Stimulated activated CD4-positive, alpha-beta T cell treated with anti-CD3 and anti-CD28 coated beads, Interleukin-1b, Interleukin-23, amount 100 ng/mL, for 48 hours (primary cell): ENCODE measurements at regions not wholly inside any gene's neighbourhood (a gene's known extent, or its start where the extent isn't known, plus 50 kb on each side); places are given as distances from the start of the nearest gene placed in this dataset.
A peak's percentile ranks its signal among the peaks of the same experiment; 100 is the strongest.

Source experiments
- DNase-seq: peaks from one replicate; pipeline ENCODE4 v3.0.0-alpha.2; 2020

DNA sequence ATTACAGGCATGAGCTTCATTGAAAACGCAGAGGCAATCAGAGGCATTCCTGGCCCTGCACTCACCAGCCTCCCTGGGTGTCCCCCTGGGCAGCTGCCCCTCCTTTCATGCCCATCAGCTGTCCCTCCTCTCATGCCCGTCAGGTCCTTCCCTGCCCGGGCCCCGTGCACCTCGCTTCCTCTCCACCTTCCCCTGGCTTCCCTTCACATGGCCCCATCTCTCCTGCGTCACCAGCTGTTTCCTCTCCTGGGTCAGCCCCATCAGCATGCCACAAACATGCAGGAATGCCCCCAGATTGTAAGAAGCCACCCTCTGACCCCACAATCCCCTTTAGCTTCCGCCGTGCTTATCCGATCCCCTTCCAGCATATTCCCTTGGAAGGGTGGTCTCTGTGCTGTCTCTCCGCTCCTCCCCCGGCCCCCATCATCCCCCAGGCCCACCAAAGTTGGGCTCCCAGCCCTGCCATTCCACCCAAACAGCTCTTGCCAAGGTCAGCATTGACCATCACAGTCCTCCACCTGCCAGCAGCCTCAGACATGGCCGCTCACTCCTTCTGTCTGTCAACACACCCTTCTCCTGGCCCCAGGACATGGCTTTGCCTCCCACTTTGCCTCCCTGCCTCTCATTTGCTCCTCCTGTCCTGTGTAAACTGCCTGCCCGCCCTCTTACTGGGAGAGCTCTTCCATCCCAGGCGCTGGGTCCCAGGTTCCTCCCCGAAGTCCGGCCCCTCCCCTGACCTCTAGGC, 98.6 kb upstream of the IER5L start:
- DNase-seq, result no peak

DNA sequence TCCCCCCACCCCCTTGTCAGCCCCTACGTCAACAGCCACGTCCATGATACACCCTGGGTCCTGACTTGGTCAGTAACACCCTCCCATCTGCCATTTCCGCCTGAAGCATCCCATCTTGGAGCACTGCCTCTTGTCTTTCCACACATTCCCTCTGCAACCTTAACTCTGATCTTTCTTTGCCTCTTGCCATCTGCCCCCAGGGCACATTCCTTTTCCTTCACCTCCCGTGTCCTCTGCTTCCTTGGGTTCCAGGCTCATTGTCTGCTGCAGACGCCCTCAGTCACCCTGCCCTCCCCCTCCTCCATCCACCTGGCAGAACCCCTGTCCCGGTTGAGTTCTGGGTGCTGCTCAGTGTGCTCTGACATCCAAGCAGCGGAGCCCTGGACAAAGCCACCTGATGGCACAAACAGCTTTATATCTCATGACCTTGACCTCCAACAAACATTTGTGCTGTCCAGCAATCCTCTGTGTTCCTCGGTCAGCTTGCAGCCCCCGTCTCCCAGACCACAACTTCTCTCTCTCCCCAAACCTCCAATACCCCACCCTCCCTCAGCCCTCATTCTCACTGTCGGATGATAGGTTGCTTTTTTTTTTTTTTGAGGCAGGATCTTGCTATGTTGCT, 97.7 kb upstream of the IER5L start:
- no peak for DNase-seq

DNA sequence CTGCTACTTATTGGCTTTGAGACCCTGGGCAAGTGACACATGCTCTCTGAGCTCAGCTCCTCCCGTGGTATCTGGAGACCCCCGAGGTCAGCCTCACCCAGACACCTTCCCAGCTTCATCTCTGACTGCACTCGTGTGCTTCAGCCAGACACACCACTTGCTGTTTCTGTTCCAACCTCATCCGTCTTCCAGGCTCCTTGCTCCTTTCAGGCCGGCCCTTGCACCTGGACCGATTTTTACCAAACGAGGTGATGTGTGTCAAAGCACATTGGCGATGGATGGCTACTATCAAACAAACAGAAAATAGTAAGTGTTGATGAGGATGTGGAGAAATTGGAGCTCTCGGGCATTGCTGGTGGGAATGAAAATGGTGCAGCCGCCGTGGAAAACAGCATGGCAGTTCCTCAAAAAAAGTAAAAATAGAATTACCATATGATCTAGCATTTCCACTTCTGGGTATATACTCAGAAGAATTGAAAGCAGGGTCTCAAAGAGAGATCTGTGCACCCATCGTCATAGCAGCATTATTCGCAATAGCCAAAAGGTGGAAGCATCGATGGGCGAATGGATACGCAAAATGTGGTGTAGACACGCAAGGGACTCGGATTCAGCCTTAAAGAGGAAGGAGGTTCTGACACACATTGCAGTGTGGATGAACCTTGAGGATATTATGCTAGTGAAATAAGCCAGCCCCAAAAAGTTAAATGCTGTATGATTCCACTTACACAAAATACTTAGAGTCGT, 96.1 kb upstream of the IER5L start:
- no peak for DNase-seq

DNA sequence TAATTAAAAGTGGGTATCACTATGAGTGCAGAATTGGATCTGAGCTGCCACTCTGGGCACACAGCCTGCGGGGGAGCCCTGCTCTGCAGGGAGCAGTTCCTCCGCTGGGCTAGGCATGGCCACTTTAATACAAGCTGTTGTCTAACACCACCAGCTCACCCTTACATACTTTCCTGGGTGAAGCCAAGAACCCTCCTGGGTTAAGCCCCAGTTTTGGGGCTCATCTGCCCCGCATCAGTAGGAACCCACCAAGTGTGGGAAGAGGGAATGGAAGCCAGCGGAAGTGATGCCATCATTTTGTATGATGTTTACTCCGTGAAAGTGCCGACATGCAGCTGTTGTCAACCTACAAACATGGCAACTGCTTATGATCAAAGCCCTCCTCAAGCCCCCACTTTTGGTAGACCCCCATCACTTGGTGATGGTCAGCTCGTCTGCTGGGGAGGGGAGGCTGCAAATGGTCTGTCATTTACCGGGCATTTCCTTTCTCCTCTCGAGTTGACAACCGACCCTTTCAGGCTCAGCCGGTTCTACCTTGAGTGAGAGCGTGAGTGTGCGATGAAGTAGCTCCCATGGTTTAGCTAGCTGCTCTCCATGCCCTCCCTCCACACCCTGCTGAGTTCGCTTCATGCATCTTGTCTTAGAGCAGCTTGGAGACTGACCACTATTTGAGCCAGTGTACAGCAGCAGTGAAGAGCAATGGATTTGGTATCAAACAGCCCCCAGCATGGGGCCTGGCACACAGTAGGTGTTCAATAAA, 95.3 kb upstream of the IER5L start:
- no peak for DNase-seq

DNA sequence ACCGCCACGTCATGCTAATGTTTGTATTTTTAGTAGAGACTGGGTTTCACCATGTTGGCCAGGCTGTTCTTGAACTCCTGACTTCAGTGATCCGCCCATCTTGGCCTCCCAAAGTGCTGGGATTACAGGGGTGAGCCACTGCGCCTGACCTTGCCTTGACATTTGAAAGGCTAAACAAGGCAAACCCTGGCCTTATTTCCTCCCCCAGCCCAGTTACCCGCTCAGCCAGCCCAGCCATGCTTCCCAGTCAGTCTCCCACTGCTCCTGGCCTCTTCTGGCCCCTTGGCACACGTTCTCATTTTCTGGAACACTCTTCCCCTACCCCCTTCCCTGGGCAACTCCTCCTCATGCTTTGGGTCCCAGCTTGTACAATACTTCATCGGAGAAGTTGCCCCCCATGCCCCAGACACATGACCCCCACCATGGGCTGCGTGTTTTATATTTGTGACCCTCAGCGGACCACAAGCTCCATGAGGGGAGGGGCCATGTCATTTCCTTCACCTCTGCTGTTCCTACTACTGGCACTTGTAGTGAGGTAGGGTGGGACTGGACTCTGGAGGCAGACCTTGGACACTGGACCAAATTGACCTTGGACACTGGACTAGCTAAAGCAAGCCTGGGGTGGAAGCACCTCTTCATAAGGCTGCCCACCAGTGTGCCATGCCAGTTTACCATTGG, 94.4 kb upstream of the IER5L start:
- DNase-seq, result no peak

DNA sequence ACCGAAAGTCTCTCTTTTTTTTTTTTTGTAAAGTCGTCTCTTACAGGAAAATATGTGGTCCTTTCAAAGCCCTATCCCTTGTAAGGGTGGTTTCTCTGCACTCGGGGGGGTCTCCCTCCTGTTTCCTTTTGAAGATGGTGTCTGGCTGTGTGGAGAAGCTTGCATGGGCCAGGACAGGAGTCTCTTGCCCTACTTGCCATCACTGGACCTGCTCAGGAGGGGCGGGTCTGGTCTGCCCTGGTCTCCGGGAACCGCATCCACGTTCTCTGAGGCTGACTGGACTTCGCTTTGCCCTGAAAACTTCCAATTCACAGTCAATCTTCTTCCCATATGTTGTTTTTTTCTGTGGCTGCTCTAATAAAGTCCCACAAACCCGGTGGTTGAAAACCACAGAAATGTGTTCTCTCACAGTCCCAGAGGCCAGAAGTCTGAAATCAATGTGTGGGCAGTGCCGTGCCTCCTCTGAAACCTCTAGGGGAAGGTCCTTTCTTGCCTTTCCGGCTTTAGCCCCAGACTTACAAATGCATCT, 92.9 kb upstream of the IER5L start:
- DNase-seq, result no peak

DNA sequence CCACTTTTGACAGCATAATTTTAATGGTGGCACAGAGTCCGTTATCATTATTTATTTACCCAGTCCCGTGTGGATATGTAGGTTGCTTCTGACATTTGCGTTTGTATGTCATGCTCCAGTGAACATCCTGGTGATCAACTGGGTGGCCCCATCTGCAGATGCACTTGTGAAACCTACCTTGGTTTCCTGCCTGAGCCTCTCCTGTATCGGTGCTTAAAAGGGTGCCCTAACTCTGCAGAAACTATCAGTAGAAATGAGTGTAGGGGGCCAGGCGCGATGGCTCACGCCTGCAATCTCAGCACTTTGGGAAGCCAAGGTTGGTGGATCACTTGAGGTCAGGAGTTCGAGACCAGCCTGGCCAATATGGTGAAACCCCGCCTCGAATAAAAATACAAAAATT, 92.1 kb upstream of the IER5L start:
- peak; percentile 64 for DNase-seq

DNA sequence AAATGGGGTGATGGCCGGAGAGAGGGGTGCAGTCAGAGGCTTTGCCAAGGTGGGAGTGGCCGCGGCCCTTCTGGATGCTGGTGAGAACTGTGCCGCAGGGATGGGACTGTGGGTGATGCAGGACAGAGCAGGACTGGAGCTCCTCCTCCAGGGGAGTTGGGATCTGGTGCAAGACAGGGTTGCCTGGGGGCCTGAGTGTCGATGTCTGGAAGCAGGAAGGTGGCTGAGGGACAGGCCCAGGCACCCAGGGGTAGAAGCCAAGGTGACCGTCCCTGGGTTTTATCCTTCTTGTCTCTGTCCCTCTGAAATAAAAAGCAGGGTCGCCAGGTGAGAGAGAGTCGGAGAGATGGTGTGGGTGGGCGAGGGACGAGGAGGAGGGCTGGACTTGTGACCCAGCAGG, 89.1 kb upstream of the IER5L start:
- no peak for DNase-seq

DNA sequence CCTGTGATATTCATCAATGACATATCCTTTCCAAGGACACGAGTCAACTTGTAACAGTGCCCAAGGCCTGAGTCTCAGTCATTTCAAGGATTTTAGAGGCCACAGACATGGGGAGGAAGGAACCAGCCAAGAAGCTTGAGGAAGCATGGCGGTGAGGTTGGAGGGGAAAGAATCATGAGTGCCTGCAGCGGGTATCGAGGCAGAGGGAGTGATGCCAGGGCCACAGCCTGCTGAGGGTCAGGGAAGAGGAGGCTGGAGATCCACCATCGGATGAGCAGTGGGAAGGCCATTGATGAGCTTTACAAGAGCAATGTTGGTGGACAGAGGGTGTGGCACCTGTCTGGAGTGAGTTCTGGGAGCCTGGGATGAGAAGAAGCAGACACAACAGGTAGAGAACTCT, 88.5 kb upstream of the IER5L start:
- DNase-seq, result no peak

DNA sequence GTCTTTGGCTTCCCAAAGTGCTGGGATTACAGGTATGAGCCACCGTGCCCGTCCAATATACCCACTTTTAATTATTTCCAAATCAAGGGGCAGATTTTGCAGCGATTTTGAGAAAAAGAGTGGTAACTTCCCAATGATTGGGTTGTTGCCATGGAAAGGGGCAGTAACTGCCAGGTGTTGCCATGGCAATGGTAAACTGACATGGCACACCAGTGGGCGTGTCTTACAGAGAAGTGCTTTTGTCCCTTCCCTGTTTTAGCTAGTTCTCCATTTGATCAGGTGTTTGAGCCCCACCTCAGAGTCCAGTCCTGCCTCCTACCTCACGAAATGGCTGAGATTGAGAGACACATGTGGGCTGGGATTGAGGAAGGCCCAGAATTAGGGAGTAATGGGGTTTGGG, 86.3 kb upstream of the IER5L start:
- DNase-seq, result no peak

DNA sequence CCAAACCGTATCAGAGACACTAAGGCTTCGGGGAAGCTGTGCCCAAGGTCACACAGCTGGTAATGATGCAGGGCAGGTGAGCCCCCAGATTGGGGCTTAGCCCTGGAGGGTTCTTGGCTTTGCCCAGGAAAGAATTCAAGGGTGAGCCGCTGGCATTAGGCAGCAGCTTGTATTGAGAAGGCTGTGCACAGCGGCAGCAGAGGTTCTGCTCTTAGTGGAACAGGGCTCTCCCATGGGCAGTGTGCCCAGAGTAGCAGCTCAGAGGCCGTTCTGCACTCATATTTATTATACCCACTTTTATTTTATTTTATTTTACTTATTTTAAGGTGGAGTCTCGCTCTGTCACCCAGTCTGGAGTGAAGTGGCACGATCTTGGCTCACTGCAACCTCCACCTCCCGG, 85.8 kb upstream of the IER5L start:
- DNase-seq, result no peak

DNA sequence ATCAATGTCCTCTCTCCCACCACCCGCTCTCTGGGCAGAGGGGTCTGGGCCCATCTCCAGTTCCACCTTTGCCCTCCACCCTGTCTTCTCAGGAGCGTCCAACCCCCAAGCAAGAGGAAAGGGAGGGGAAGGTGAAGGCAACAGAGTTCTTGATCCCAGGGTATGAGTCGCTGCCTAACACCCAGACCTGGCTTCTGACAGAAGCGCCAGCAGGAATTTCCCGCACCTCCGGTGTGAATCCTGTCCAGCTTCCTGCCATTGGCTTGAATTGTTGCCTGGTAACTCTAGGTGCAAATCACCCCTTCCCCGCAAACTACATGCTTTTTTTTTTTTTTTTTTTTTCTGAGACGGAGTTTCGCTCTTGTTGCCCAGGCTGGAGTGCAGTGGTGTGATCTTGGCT, 84.2 kb upstream of the IER5L start:
- DNase-seq, result no peak

DNA sequence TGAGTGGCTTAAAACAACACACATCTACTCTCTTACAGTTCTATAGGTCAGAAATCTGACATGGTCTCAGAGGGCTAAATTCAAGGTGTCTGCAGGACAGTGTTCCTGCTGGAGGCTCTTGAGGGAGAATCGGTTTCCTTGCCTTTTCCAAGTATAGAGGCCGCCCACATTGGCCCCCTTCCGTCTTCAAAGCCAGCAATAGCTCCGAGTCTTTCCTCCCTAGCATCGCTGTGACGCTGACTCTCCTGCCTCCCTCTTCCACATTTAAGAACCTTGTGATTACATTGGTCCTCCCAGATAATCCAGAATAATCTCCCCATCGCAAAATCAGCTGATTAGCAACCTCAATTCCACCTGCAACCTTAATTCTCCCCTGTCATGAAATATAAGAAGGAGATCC, 81.3 kb upstream of the IER5L start:
- no peak for DNase-seq

DNA sequence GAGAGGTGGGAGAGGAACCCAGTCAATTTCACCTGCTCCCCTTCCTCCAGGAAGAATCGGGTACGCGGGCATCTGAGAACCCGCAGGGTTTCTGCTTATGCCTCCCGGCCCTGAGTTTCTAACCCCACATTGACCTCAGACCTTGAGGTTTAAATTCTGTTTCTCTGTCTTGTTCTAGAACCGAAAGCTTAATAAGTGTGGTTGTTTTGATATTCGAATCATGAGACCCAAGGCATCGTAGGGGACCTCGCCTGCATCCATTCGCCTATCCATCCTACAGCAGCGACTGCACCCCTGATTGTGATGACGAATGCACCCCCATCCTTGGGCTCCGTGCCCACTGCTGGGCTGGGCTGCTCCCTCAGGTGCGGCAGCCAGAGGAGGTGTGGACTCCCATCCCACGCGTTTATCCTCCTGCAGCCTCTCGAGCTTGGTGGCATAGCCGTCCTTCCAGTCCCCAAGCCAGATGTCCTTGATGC, 80.8 kb upstream of the IER5L start:
- no peak for DNase-seq

DNA sequence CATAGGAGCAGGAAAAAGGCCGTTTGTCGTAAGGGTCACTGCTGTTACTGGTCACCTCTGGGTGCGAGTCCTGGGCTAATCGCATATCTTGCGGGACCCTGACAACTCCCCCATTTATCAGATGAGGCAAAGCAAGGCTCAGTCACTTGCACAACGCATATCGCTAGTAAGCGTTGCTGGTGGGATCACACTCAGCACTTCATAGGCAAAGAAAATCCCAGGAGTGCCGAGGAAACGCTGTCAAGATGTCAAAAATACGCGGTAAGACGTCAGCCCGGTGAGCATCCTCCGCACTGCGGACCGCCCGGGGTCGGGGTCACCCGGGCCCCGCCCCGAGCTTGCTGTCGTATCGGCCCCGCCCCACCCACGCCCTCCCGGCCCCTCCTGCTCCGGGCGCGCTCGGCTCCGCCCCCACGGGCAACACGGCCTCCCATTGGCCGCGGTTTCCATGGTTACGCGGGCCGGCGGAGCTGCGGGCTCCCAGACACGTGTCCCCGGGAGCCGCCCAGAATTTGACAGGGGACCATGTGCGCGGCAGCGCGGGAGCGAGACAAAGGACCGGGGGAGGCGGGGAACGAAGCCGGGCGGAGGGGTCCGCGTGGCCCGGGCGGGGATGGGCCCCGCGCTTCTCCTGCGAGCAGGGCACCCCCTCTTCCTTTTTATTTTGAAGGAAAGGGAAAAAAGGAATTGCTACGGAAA, 80.2 kb upstream of the IER5L start:
- peak; percentile 94 for DNase-seq

DNA sequence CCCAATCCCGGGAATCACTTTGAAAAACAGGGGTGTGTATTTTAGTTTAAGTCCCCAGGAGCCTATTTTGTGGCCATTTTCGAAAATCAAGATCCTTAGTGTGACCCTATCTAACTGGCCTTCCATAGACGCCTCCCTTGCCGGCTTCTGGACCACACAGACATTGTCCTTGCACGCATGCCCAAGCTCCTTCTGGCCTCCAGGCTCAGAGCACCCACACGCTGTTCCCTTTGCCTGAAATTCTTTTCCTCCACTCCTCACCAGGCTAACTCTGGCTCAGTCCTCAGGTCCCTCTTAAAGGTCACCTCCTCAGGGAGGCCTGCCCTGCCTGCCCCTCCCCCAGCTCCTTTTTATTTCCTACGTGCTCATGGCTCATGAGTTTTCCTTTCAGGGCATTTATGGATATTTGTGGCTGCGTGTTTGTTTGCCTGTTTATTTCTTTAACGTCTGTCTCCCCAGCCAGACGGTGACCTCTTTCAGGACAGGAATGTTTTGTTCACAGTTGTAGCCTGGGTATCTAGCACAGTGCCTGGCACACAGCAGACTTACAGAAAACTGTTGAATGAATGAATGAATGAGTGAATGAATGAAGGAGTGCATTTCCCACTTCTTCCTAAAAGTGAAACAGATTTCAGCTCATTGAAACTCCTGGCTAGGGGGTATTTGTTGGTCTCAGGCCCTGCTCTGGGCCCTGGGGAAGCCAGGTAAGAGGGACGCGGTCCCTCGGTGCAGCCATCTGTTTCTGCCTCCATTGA, 79.1 kb upstream of the IER5L start:
- no peak for DNase-seq

DNA sequence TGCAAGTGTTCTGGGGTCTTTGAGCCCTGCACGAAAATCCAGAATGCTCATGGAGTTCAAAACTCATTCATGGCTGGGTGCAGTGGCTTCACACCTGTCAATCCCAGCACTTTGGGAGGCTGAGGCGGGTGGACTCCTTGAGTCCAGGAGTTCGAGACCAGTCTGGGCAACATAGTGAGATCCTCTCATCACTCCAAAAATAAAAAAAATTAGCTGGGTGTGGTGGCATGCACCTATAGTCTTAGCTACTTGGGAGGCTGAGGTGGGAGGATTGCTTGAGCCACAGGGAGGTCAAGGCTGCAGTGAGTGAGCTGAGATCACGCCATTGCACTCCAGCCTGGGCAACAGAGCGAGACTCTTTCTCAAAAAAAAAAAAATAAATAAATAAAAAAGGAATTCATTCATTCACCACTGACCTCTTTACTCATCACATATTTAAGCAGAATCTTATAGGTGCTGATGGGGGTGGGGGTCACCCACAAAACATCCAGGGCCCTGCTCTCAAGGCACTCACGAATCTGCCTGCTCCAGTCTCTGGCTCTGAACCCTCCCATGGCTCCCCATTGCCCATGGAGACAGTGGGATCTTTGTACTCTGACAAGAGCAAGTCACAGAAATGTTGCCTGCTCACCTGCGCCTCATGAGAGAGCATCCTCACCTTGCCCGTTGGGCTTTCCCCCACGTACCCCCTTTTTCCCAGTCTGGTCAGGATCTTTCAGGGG, 76.7 kb upstream of the IER5L start:
- no peak for DNase-seq

DNA sequence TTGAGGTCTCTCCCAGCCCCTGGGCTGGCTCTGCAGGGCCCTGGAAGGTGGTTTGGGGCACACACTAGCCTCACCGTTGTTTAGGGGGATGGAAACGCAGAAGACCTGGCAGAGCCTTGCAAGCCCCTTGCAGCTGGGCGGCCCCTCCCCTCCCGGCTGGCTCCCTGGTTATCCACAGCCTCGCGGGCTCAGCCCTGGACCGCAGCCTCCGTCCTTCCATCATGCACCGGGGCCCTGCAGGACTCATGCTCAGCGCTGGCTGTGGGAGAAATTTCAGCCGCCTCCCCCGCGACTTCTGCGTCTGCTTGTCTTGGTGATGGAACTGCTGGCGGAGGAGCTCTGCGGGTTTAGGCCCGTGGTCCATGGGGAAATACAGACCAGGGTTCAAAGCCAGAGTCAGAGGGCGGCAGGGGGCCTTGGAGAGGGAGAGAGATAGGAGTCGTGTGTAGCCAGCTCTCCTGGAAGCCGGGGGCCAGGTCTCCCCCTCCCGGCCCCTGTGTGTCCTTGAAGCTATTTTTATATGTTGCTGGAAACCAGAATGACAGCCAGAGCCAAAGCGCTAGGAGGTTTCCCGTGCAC, 75.8 kb upstream of the IER5L start:
- no peak for DNase-seq

DNA sequence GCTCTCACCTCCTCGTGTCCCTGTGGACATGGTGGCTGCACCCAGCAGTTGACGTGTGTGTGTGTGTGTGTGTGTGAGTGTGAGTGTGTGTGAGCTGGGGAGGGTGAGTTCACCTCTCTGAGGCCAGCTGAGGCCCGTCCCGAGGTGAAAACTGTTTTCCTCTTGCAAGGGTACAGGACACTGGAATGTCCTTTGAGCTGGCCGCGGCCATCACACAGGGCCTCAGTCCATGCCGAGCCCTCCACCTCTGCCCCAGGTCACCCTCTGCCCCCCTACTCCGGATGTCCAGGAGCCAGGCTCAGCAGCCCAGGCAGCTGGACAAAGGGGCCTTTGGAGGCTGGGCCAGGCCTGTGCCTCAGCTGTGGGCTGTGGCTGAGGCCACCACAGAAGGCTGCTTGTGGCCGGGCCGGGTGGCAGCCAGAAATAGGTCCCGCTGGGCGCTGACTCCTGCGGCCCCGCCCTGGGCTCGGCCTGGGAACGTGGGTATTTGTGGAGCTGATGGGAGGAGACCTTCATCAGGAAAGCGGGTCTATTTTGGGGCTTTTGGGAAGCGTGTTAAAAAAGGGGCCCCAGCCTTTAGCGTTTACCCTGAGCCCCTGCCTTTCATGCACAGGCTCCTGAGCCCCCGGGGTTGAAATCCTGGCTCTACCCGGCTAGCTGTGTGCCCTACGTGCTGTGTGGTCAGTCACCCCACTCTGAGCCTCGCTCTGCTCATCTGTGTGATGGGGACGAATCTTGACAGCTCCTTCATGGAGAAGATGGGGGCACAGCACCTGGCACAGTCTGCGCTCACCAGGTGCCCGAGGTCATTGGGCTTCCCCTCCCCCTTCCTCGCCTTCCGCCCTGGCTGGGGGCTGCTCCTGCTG, 75.1 kb upstream of the IER5L start:
- no peak for DNase-seq
